Choroid plexus epithelial cell (primary cell): ENCODE measurements at regions not wholly inside any gene's neighbourhood (a gene's known extent, or its start where the extent isn't known, plus 50 kb on each side); places are given as distances from the start of the nearest gene placed in this dataset.

ENCODE experiments used
- DNase-seq: peaks from one replicate; pipeline ENCODE4 v3.0.0-alpha.2; 2010; ENCODE audit warnings: low read depth
- H3K4me3 ChIP-seq: 2 replicates; pipeline ENCODE4 v1.5.1; 2011; ENCODE audit warnings: low read depth, mild to moderate bottlenecking, control low read depth, low read length, moderate library complexity
- CTCF ChIP-seq: conservative IDR thresholded peaks from 2 replicates; pipeline ENCODE4 v1.5.1; 2011; ENCODE audit warnings: low read depth, mild to moderate bottlenecking, control low read depth, inconsistent platforms, low read length, moderate library complexity

GRCh38 chr4:156710365-156711192 is 261.0 kb downstream of the PDGFC start:
- TF ChIP-seq CTCF: no peak
- DNase-seq: no peak
- H3K4me3 ChIP-seq: no peak overlapping the region

GRCh38 chr4:156705311-156705710 is 266.3 kb downstream of the PDGFC start:
- no peak for TF ChIP-seq CTCF
- peak; percentile 18 for DNase-seq
- no peak overlapping the region for H3K4me3 ChIP-seq

GRCh38 chr4:156695163-156695562 is 276.4 kb downstream of the PDGFC start:
- DNase-seq: no peak
- no peak overlapping the region for H3K4me3 ChIP-seq
- TF ChIP-seq CTCF: no peak

GRCh38 chr4:156694413-156694812 is 277.2 kb downstream of the PDGFC start:
- H3K4me3 ChIP-seq: no peak overlapping the region
- no peak for DNase-seq
- no peak for TF ChIP-seq CTCF

GRCh38 chr4:156693557-156693956 is 278.0 kb downstream of the PDGFC start:
- TF ChIP-seq CTCF: no peak
- no peak for DNase-seq
- no peak overlapping the region for H3K4me3 ChIP-seq

- H3K4me3 ChIP-seq: no peak overlapping the region
- peak; percentile 76 for DNase-seq
- no peak for TF ChIP-seq CTCF
These were observed 279.6 kb downstream of the PDGFC start for GRCh38 chr4:156692016-156692415.

- H3K4me3 ChIP-seq: no peak overlapping the region
- TF ChIP-seq CTCF: no peak
- no peak for DNase-seq
These were observed 281.0 kb downstream of the PDGFC start for GRCh38 chr4:156690572-156690971.
